ENCODE measurements at regions not wholly inside any gene's neighbourhood (a gene's known extent, or its start where the extent isn't known, plus 50 kb on each side); places are given as distances from the start of the nearest gene placed in this dataset.
"Not testable (repeated sequence)": the region's sequence is repeated elsewhere in the genome, so short reads cannot be mapped to it uniquely, and the experiment has no call there.

DNA sequence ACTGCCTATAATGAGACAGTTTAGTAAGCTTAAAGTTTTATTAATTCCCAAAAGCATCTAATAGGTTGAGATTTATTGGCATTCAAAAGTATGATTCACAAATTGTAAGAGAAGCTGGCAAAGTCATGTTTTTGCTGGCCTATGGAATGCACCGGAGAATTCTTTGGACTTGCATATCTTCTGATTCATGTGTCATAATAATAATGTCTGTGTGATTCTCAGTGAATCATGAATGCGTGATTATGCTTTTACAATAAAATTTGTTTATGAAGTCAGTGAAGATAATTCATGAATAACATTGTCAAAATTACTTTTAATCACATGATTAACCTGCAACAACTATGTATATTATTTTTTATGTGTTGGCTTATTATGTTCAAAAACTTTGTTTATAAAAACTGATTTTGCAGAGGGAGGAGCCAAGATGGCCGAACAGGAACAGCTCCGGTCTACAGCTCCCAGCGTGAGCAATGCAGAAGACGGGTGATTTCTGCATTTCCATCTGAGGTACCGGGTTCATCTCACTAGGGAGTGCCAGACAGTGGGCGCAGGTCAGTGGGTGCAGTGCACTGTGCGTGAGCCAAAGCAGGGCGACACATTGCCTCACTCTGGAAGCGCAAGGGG, 389.2 kb downstream of the SRGAP2C start:
- not testable (repeated sequence) for DNase-seq

DNA sequence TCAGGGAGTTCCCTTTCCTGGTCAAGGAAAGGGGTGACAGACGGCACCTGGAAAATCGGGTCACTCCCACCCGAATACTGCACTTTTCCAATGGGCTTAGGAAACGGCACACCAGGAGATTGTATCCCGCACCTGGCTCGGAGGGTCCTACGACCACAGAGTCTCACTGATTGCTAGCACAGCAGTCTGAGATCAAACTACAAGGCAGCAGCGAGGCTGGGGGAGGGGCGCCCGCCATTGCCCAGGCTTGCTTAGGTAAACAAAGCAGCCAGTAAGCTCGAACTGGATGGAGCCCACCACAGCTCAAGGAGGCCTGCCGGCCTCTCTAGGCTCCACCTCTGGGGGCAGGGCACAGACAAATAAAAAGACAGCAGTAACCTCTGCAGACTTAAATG, 389.7 kb downstream of the SRGAP2C start:
- DNase-seq: not testable (repeated sequence)

DNA sequence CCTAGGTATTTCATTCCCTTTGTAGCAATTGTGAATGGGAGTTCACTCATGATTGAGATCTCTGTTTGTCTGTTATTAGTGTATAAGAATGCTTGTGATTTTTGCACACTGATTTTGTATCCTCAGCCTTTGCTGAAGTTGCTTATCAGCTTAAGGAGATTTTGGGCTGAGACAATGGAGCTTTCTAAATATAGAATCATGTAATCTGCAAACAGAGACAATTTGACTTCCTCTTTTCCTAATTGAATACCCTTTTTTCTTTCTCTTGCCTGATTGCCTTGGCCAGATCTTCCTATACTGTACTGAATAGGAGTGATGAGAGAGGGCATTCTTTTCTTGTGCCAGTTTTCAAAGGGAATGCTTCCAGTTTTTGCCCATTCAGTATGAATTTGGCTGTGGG, 398.1 kb downstream of the SRGAP2C start:
- not testable (repeated sequence) for DNase-seq

DNA sequence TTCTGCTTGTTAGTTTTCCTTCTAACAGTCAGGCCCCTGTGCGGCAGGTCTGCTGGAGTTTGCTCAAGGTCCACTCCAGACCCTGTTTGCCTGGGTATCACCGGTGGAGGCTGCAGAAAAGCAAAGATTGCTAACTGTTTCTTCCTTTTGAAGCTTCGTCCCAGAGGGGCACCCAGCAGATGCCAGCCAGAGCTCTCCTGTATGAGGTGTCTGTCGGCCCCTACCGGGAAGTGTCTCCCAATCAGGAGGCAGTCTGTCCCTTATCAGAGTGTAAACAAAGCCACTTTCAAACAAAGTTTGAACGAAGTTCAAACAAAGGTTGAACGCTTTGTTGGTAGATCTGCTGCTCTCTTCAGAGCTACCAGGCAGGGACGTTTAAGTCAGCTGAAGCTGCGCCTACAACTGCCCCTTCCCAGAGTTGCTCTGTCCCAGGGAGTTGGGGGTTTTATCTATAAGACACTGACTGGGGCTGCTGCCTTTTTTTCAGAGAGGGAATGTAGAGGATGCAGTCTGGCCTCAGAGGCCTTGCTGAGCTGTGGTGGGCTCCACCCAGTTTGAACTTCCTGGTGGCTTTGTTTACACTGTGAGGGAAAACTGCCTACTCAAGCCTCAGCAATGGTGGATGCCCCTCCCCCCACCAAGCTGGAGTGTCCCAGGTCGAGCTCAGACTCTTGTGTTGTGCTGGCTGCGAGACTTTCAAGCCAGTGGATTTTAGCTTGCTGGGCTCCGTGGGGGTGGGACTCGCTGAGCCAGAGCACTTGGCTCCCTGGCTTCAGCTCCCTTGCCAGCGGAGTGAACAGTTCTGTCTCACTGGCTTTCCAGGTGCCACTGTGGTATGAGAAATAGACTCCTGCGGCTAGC, 401.8 kb downstream of the SRGAP2C start:
- no peak for DNase-seq

DNA sequence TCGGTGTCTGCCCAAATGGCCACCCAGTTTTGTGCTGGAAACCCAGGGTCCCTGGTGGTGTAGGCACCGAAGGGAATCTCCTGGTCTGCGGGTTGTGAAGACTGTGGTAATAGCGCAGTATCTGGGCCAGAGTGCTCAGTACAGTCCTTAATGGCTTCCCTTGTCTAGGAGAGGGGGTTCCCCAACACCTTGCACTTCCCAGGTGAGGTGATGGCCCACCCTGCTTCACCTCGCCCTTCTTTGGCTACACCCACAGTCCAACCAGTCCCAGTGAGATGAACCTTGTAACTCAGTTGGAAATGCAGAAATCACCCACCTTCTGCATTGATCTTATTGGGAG, 402.4 kb downstream of the SRGAP2C start:
- DNase-seq: no peak

DNA sequence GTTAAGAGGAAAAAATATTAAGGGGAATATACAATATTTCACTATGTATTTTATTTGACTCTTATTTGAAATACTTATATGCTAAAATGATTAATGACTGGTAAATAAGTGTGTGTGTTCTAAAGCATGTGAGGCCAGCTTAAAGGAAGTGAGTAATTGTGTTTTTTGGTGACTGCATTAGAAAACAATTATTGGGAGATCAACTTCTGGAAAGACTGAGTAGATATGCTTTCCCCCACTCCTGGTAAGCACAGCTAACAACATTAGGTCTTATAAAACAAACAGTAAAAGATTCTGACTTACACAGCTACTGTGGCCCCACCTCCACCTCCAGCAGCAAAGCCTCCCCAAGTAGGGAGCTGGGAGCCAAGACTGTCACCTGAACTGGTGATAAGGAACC, 403.0 kb downstream of the SRGAP2C start:
- DNase-seq: no peak

DNA sequence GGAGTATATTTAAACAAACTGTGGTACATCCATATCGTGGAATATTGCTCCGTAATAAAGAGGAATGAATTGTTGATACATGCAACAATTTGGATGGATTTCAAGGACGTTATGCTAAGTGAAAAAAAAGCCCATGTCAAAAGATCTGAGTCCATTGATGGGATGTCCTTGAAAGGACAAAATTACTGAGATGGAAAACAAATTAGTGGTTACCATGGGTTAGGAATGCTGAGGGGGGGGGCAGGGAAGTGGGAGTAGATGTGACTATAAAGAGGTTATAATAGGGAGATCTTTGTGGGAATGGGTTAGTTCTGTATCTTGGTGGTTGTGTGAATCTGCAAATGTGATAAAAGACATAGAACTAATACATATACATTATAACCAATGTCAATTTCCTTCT, 409.3 kb downstream of the SRGAP2C start:
- DNase-seq: no peak

DNA sequence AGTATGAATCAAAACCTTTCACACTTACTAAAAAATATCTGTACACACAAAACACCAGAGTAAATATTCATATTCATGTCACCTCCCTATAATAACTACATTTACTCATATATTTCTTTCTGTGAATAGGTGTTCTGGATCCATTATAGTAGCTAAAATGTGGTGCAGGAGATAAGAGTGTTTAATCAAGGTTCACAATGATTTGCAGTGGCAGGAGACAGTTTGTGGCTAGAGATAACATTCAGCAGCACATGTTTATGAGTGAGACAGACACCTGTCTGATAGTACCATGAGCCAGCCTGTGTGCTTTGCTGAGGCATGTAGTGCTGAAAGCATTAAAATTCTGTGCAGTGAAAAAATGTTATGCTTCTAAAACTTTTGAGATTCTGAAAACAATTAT, 410.3 kb downstream of the SRGAP2C start:
- no peak for DNase-seq

DNA sequence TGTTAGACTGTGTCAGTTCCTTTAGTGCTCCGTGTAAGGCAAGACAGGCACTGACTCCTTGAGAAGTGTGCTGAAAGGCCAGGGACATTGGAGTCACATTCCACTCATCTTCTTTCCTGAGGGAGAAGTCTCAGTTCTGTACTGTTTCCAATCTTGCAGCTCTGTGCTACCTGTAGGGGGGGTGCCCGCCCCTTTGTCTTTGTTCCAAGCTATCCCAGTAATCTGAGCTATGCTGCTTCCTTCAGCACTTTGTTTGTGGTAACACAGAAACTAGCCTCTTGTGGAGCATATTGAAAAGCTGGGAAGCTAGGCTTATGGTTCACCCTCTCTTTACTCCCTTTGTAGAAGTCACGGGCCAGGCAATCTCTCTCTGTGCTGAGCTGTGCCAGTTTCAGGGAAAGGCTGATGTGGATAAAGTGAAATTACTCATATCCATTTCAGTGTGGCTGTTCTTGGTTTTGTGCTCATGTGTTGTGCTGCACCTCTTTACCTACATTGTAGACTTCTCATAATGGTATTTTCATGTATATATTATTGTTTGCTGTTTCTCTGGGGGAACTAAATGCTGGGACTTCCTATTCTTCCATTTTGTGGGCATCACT, 420.2 kb downstream of the SRGAP2C start:
- DNase-seq: not testable (repeated sequence)

DNA sequence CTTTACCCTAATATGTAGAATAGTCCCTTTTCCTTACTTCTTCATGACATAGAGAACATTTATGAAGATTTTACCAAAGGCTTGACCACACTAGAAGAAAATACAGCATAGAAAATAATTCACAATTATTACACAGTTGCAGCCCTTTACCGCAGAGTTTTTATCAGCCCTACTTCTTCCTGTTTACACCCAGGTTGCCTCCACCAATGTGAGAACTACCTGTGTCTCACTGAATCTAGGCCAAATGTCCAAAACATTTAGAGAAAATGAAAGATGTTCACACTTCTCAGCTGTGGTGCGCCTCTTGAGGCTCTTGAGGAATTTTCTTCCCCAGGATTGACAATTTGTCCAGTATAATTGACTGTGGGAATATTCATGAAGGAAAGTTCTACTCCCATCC, 422.7 kb downstream of the SRGAP2C start:
- DNase-seq: not testable (repeated sequence)

All from NCI-H774 (cell line).